HEK293 (cell line): ENCODE measurements at regions not wholly inside any gene's neighbourhood (a gene's known extent, or its start where the extent isn't known, plus 50 kb on each side); places are given as distances from the start of the nearest gene placed in this dataset.

Experiments
- ZBTB1 ChIP-seq: fragments of 450-650 bp; formaldehyde crosslinking; IDR thresholded peaks from 2 replicates; pipeline ENCODE4 v1.5.1; 2016; ENCODE audit warnings: missing biosample characterization, missing genetic modification characterization
- TF ChIP-seq, protein P1 (sequence below): fragments of 450-650 bp; formaldehyde crosslinking; IDR thresholded peaks from 2 replicates; pipeline ENCODE4 v1.5.1; 2016; ENCODE audit warnings: missing biosample characterization, missing genetic modification characterization

DNA sequence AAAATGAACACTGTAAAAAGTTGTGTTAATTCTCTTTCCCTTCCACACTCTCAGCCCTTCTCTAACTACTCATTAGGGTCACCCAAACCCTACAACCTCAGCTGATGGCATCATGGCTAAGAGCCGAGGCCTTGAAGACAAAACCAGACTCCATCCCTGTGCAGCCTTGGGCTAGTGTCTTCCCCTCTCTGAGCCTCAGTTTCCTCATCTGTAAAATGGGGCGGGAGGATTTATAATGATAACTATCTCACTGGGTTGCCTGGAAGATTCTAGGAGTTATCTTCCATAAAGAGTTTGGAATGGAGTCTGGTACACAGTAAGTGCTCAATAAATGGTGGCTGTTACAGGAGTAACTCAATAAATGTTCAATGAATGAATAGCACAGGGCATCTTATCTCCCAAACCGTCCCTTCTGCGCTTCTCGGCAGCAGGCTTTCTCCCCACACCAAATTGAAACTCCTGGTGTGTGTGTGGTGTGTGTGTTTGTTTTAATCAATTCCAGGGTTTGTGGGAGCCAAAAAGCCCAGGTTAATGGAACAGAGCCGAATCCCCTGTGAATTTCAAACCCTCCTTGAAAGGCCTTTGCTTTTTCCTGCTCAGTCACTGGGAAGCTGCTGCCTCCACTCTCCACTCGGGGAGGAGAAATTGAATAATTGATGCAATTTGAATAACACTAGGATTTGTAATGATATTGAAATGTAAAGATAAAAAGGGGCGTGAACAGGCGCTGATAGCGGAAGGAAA lies 61.2 kb upstream of the FAM222A start:
- TF ChIP-seq, protein P1, sequence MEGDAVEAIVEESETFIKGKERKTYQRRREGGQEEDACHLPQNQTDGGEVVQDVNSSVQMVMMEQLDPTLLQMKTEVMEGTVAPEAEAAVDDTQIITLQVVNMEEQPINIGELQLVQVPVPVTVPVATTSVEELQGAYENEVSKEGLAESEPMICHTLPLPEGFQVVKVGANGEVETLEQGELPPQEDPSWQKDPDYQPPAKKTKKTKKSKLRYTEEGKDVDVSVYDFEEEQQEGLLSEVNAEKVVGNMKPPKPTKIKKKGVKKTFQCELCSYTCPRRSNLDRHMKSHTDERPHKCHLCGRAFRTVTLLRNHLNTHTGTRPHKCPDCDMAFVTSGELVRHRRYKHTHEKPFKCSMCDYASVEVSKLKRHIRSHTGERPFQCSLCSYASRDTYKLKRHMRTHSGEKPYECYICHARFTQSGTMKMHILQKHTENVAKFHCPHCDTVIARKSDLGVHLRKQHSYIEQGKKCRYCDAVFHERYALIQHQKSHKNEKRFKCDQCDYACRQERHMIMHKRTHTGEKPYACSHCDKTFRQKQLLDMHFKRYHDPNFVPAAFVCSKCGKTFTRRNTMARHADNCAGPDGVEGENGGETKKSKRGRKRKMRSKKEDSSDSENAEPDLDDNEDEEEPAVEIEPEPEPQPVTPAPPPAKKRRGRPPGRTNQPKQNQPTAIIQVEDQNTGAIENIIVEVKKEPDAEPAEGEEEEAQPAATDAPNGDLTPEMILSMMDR (tag by site-specific recombination), result no peak
- TF ChIP-seq ZBTB1 (tag by site-specific recombination), result no peak
